DMS153 treated with DMSO at 0.1 percent for 48 hours (cell line): ENCODE measurements at regions not wholly inside any gene's neighbourhood (a gene's known extent, or its start where the extent isn't known, plus 50 kb on each side); places are given as distances from the start of the nearest gene placed in this dataset.
"Not testable (repeated sequence)": the region's sequence is repeated elsewhere in the genome, so short reads cannot be mapped to it uniquely, and the experiment has no call there.

Experiments
- DNase-seq: peaks from one replicate; lab custom pipeline; 2025; ENCODE audit not compliant: unreplicated experiment; lab: John Stamatoyannopoulos, UW

DNA sequence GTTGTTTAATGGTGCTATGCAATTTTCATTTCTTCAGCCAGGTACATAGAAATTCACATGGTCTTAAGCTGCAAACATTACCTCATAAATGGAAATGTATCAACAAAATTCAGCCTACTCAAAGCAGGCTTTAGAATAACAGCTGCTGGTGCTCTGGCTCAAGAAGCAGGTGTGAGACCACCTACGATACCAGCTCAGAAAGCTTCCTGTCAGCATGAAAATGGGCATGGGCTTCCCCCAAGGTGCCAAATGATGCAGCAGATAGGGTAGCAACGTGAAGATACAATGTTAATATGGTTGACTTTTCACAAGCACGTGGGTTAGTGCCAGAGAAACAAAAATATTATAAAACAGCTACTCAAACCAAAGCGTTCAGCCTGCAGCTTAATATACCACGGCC lies 343.4 kb upstream of the PRICKLE1 start:
- no peak for DNase-seq

DNA sequence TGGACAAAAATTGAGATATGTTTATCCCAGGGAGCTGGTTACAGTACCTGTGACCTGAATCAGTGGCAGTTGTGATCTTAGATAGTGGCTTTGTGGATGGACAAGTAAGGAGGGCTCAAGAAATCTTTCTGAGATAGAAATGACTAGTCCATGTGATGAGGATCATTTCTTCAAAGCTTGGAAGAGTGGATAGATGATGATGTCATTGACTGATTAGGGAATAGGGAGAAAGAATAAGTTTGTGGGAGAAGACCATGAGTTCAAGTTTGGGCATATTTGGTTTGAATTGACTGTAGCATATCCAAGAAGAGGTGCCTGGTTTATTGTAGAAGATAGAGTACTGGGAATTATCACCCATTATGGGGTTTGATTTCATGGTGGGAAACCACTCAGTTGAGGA lies 336.7 kb upstream of the PRICKLE1 start:
- DNase-seq = no peak

DNA sequence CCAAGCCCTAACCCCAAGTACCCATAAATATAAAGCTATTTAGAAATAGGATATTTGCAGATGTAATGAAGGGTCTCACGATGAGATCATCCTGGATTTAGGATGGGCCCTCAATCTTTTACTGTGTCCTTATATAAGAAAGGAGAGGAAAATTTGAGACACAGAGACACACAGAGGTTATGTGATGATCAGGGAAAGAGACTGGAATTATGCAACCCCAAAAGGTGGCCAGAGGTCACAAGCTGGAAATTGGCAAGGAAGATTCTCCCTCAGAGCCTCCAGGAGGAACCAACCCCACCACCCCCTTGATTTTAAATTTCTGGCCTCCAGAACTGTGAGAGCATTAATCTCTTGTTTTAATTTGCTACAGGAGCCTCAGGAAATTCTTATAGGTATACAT lies 334.9 kb upstream of the PRICKLE1 start:
- DNase-seq = no peak

DNA sequence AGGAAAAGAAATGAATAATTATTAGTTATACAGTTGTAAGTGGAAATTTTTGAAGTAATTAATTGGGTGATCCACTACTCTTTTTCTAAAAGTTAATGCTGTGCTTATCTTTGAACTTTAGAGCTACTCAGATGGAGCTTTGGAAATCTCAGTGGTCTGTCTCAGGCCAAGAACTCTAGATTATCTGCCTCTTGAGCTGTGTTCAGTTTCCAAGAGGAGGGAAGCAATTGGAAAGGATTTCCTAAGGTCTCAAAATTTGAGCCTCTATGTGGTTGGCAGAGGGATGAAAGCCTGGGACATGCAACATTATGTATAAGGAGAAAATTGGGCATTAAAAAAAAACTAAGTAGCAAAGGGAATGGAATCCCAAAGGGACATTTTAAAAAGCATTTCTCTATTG lies 334.0 kb upstream of the PRICKLE1 start:
- no peak for DNase-seq

DNA sequence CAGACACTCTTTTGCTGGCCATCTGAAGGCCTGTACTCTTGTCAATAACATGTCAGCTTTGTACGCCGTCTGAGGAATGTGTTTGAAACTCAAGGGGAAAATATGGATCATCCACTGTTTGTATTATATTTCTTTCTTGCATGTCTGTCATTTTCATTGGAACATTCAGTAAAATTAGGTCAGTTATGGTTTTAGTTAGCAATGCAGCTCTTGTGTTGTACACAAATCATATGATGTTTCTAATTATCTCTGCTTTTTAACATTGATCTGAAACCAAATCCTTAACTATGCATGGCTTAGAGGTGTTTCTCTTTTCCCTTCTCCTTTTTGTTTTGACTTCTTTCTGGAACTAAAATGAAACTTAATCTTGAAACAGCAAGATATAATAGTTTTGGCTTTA lies 333.6 kb upstream of the PRICKLE1 start:
- DNase-seq = no peak

DNA sequence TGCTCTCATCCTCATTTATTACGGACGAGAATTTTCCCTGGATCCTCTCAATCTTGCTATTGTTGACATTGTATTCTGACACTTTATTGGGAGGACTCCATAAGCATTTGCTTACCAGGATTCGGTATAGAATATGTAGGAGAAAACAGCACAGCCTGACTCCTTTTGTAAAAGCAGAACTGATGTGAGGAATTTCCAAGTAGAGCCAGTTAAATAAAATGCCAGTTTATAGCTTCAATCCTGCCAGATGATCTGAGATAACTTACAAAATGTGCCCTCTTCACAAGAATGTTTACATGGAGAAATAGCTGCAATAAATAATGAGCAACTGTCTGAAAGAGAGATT lies 332.9 kb upstream of the PRICKLE1 start:
- DNase-seq = no peak

DNA sequence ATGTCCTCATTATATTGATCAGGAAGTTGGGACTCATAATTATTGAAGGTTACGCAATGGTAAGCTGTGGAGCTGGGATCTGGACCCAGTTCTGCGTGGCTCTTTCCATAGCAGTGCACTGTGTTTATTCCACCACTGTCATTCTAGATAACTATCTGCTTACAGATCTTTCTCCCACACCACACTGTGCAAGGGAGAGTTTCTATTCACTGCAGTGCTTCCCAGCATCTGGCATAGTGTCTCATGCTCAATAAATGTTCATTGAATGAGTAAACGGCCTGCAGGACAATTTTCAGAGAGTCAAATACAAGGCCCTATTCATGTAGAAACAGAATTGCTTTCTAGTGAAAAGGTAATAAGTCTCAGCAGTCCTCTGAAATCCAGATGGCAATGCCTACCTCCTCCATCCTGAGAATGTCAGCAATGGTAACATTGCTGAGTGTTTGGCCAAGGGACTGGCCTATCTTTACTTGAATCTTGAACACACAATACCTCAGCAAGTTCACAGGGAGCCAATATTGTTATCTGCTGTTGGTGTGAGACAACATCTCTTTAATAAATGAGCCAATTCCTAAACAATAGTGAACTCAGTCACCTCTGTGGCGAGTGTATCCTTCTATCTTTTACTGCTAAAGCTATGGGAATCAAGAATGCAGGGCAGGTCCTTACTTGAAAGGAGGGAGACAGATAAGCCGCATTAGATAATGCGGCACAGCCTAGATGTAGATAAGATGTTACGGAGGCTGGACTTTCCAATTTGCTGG lies 332.4 kb upstream of the PRICKLE1 start:
- no peak for DNase-seq

DNA sequence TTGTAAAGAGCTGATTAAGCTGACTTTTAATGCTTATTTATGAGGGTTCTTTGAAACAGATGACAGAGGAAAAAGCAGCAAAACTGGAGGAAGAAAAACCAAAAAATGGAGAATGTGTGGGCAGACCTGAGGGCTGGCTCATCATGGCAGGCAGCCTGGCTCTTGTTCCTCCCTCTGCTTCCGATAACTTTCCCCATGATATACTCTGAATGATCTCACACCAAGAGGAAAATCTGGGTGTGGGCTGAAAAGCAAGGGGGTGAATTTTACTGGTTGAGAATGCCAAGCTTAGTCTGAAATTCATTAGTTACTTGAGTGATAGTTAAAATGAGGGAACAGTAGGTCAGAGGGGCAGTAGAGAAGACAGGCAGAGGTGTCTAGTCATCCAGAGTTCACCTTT lies 330.1 kb upstream of the PRICKLE1 start:
- no peak for DNase-seq

DNA sequence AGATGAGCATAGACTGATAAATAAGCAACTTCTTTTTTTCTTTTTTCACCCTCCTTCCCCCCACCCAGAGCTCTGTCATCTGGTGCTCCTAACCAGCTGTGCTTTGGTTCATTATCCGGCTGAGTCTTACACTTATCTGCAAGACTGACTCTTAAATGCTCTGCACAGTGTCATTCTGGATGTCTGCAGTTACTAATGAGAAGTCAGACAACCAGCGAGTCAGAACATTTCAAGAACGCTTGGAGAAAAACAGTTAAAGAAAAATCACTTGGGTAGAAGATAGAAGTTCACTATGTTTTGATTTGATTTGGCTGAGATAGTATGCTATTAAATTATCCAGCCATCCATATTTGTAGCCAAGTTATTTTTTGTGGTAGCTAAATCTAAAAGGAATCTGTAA lies 328.9 kb upstream of the PRICKLE1 start:
- DNase-seq = no peak

DNA sequence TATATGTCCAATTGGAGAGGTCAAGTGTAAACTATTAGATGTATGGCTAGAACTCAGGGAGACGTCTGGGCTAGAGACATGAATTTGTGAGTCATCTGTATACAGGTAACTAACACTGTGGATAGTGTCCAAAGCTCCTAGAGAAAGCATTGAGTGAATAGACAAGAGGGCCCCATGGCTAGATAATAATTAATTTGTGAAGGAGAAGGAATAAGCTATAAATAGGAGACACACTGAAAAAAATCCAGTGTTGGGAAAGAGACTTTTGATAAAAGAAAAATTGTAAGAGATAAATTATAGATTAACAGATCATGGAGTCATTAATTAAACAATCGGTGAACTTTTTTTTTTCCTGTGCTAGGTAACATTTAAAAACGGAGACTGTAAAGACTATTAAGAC lies 326.6 kb upstream of the PRICKLE1 start:
- no peak for DNase-seq

DNA sequence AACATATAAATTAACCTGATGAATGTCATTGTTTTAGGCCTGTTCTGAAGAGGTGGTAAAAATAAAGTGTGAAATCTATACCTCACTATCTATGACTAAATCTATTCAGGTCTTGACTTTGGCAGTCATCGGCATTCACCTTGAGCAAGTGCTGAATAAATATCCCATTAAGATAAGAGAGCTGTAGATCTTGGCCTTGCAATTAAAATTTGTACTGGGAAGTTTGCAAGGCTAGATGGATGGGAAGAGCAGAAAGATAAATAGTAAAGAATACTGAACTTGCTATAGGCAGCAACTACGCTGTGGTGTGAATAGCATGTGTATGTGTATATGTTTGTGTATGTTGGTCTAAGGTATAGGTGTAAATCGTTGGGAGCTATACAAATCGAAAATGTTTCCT lies 325.9 kb upstream of the PRICKLE1 start:
- no peak for DNase-seq

DNA sequence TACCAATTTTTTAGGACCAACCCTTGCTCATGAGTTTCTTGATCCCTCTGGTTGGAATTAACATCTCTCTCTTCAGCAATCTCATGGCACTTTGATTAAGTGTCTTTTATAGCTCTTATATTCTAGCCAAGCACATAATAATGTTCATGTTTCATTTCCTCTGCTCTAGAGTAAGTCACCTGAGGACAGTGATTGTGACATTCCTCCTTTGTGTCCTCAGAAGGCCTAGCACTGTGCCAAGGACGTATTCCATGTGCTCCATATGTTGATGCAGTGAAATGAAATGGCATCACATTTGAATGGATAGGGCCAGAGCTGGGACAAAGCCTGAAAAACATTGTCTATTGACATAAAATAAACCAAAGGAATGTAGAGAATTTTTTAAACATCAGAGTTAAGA lies 322.8 kb upstream of the PRICKLE1 start:
- no peak for DNase-seq

DNA sequence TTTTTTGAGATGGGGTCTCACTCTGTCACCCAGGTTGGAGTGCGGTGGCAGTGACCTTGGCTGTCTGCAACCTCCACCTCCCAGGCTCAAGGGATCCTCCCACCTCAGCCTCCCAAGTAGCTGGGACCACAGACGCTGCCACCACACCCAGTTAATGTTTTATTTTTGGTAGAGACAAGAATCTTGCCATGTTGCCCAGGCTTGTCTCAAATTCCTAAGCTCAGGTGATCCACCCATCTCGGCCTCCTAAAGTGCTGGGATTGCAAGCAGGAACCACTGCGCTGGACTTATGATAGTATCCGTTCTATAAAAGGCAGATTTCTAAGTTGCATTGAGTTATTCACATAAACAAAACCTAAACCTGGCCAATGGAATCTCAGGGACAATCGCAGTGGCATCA lies 321.1 kb upstream of the PRICKLE1 start:
- no peak for DNase-seq

DNA sequence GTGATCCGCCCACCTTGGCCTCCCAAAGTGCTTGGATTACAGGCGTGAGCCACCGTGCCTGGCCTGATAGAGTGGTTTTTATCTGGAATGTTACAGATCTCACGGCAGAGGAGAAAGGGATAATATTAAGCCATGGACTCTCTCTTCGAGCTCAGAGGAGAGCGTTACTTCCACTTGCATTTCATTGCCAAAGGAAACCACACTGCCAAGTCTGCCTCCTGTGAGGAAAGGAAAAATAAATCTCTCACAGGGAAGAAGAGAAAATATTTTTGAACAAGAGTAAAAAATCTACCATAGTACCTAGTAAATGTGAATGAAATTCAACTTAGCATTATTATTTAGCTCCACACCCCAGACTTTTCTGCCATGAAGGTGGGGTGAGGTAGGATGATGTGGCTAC lies 319.2 kb upstream of the PRICKLE1 start:
- no peak for DNase-seq

DNA sequence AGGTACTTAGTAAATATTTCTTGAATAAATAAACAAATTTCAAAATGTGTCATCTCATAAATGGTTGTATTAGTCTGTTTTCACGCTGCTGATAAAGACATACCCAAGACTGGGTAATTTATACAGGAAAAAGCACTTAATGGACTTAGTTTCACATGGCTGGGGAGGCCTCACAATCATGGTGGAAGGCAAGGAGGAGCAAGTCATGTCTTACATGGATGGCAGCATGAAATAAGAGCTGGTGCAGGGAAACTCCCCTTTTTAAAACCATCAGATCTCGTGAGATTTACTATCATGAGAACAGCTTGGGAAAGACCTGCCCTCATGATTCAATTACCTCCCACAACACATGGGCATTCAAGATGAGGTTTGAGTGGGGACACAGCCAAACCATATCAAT lies 317.3 kb upstream of the PRICKLE1 start:
- not testable (repeated sequence) for DNase-seq

DNA sequence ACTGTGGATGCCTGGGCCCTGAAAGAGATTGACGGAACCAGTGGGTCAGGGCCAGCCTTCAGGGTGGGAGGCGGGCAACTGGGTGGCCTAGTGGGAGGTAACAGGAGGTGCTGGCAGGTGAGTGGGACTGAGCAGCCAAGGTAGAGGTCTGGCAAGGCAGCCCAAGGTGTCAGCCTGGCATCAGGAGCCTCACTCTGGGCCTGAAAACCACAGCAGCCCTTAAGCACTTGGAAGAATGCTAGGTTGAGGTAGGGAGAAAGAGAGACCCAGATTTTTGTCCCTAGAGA lies 315.8 kb upstream of the PRICKLE1 start:
- no peak for DNase-seq

DNA sequence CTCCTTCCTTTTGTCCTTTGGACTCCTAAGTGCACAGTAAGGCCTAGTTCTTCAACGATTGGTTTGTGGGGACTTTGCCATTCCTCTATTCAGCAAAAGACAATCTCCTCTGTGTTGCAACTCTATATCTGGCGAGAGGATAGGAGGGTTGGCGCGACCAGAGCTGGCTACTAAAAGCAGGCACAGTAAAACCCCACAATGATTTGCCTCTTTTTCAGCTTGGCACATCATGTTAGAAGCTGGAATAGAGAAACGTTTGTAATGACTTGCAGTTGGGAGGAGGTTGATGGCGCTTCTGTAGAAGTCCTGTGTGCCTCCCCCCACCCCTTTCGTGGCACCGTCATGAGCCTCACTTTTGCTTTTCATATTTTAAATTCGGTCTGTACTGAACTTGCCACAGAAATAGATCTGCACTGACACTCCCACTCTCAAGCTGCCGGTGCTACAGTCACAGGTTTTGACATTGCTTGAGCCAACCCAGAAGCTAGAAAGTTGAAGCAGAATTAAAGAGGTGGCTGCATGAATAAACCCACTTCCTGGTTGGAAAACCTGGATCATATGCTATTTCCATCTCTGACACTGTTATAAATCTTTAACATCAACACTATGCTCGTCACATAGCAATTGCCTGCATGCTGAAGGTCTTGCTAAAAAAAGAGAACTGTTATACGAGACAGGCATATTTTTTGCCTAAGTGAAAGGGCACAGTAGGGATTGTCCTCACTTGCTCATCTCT lies 315.3 kb upstream of the PRICKLE1 start:
- DNase-seq = no peak

DNA sequence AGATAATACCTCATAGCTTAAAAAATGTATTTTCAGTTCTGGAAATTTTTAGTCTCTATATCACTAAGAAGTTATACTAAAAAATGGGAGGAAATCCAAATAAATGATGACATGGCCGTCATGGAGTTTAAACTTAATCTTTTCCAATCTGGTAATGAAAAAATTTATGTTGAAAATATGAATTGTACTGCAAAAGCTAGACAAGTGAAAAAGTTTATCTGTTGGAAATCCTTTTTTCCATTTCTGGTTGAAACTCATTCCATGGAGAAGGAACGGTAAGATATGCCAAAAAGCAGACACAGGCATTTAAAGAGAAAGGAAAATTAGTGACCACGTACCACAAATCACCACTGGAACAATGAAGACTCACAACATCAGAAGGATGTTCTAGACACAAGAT lies 314.2 kb upstream of the PRICKLE1 start:
- DNase-seq = no peak

DNA sequence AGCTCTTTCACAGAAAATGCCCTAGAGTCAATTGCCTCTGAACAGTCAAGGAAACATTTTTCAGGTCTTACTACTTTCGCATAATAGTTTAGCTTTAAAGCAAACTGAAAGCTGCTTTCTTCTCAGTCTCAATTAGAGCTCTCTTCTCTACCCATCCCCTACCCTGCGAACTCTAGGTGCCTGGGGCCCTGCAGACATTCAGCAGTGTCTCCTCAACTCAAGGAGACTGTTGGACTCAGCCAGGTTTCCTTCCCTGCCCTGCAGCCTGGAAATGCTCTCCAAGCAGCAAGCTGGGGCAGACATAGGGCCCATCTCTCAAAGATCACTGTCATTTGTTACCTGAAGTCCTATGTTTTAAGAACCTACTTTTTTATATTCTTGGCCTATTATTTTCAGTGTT lies 312.5 kb upstream of the PRICKLE1 start:
- no peak for DNase-seq

DNA sequence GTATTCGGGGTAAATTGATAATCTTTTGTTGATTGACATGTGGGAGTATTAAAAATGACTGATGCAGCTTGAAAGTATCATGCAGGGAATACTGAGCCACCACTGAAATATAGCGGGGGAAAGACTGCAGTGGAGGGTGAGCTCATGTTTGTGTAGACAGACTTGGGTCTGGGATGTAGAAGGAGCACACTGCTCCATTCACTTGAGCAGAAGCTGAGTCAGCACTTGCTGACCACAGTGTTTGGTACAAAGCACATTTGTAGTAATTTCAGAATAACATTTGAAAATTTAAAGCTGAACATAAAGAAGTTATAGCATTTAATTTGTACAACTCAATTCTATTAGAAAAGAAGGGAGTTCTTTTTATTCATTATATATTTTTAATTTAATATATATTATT lies 304.3 kb upstream of the PRICKLE1 start:
- no peak for DNase-seq

DNA sequence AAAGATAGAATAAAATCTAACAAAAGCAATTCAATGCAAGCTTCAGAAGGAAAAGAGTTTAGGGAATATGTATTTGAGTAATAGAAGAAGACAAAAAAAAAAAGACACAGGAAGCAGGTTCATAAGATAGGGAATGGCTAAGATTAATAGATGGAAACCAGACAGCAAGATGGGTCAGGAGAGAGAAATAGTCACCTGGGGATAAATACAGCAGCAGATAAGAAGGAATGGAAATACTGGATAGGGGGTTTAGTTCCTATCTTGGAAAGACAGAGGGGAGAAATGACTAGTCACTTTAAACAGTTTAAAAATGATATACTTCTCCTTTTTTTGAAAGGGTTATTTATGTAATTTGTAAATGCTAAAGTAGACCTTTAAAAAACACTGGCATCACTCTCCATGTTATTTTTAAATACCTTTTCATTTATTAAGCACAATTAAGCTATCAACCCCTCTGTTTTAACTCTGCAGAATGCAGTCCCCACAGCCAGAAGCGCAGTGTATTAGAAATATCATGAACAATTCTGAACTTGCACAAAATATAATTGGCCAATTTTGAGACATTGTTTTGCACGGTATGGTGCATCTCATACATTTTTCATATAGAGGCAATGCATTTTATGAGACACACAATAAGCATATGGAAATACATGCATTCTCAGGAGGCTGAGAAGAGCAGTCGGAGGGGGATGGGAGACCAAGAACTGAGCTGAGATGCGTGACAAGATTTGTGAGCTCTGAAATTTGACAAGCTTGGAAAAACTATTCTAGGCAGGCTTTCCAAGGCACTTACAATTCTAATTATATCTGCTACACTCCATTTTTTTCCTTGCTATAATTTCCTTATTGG lies 303.4 kb upstream of the PRICKLE1 start:
- no peak for DNase-seq

DNA sequence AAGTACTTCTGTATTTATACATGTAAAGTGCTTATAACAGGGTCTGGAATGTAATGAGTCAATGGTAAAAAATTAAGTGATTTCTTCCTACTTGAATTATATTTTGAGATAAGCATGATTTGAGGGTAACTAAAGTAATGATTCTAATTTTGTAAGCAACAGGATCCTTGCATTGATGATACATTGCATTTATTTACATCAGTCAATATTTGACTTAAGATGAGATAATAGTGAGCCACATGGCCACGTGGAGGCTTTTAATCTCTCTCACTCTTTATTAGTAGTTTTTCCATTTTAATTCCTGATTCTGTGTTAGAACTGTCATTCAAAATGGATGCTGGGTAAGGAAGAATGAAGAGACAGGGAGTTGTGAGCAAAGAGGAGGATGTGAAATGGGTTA lies 298.1 kb upstream of the PRICKLE1 start:
- DNase-seq = no peak
